MG63 (cell line): ENCODE measurements at regions not wholly inside any gene's neighbourhood (a gene's known extent, or its start where the extent isn't known, plus 50 kb on each side); places are given as distances from the start of the nearest gene placed in this dataset.

Experiments used
- DNase-seq: peaks from one replicate; pipeline ENCODE4 v3.0.0-alpha.2; 2020
- H3K27me3 ChIP-seq: fragments of 250-450 bp; sonication (Bioruptor Pico); 2 replicates; pipeline ENCODE4 v1.5.1; 2020; ENCODE audit warnings: mild to moderate bottlenecking, moderate library complexity
- H3K36me3 ChIP-seq: fragments of 250-450 bp; sonication (Bioruptor Pico); 2 replicates; pipeline ENCODE4 v1.5.1; 2020; ENCODE audit warnings: mild to moderate bottlenecking, moderate library complexity
- H3K4me3 ChIP-seq: fragments of 250-450 bp; sonication (Bioruptor Pico); 2 replicates; pipeline ENCODE4 v1.5.1; 2020; ENCODE audit warnings: mild to moderate bottlenecking, moderate library complexity
- H3K9me3 ChIP-seq: fragments of 250-450 bp; sonication (Bioruptor Pico); 2 replicates; pipeline ENCODE4 v1.5.1; 2020; ENCODE audit warnings: mild to moderate bottlenecking, moderate library complexity

GRCh38 chr14:101369194-101369915 lies 191.9 kb upstream of the DIO3 start:
- no peaks in the 10 kb centered on the region for H3K27me3 ChIP-seq
- H3K4me3 ChIP-seq: no peak overlapping the region
- H3K36me3 ChIP-seq: no peaks in the 10 kb centered on the region
- H3K9me3 ChIP-seq: no peaks in the 10 kb centered on the region
- no peak for DNase-seq

- no peak overlapping the region for H3K4me3 ChIP-seq
- H3K9me3 ChIP-seq: no peaks in the 10 kb centered on the region
- H3K27me3 ChIP-seq: no peaks in the 10 kb centered on the region
- no peak for DNase-seq
- no peaks in the 10 kb centered on the region for H3K36me3 ChIP-seq
These were observed 191.2 kb upstream of the DIO3 start for GRCh38 chr14:101369916-101370592.

GRCh38 chr14:101370593-101371569 lies 190.4 kb upstream of the DIO3 start:
- DNase-seq: no peak
- Histone ChIP-seq H3K4me3 (no peak overlapping the region), H3K36me3 (no peaks in the 10 kb centered on the region), H3K27me3 (no peaks in the 10 kb centered on the region), H3K9me3 (no peaks in the 10 kb centered on the region)

- no peak for DNase-seq
These were observed 189.2 kb upstream of the DIO3 start for GRCh38 chr14:101371799-101372793.

GRCh38 chr14:101372894-101373620 lies 188.2 kb upstream of the DIO3 start:
- Histone ChIP-seq H3K9me3 (no peaks in the 10 kb centered on the region), H3K36me3 (no peaks in the 10 kb centered on the region), H3K4me3 (no peak overlapping the region), H3K27me3 (no peaks in the 10 kb centered on the region)
- no peak for DNase-seq

More at GRCh38 chr14:101371799-101372793, 189.2 kb upstream of the DIO3 start:
- H3K4me3 ChIP-seq: no peak overlapping the region
- H3K36me3 ChIP-seq: no peaks in the 10 kb centered on the region
- no peaks in the 10 kb centered on the region for H3K27me3 ChIP-seq
- no peaks in the 10 kb centered on the region for H3K9me3 ChIP-seq

- no peak for DNase-seq
- Histone ChIP-seq H3K27me3 (no peaks in the 10 kb centered on the region), H3K36me3 (no peaks in the 10 kb centered on the region), H3K9me3 (no peaks in the 10 kb centered on the region), H3K4me3 (no peak overlapping the region)
These were observed 187.5 kb upstream of the DIO3 start for GRCh38 chr14:101373690-101374295.

GRCh38 chr14:101374373-101375338 lies 186.6 kb upstream of the DIO3 start:
- no peak for DNase-seq
- Histone ChIP-seq H3K9me3 (no peaks in the 10 kb centered on the region), H3K4me3 (no peak overlapping the region), H3K36me3 (no peaks in the 10 kb centered on the region), H3K27me3 (no peaks in the 10 kb centered on the region)

- Histone ChIP-seq H3K27me3 (no peaks in the 10 kb centered on the region), H3K4me3 (no peak overlapping the region), H3K36me3 (no peaks in the 10 kb centered on the region), H3K9me3 (no peaks in the 10 kb centered on the region)
- no peak for DNase-seq
These were observed 184.2 kb upstream of the DIO3 start for GRCh38 chr14:101377069-101377468.

GRCh38 chr14:101379842-101380241 lies 181.5 kb upstream of the DIO3 start:
- Histone ChIP-seq H3K36me3 (no peaks in the 10 kb centered on the region), H3K27me3 (no peaks in the 10 kb centered on the region), H3K4me3 (no peak overlapping the region), H3K9me3 (0 out of 2 replicates have a peak, but pooled peaks cover 3% of the 10 kb centered on the region)
- no peak for DNase-seq

- no peak overlapping the region for H3K4me3 ChIP-seq
- no peaks in the 10 kb centered on the region for H3K36me3 ChIP-seq
- H3K9me3 ChIP-seq: 0 out of 2 replicates have a peak, but pooled peaks cover 3% of the 10 kb centered on the region
- no peak for DNase-seq
- H3K27me3 ChIP-seq: no peaks in the 10 kb centered on the region
These were observed 180.8 kb upstream of the DIO3 start for GRCh38 chr14:101380512-101380911.

- Histone ChIP-seq H3K4me3 (no peak overlapping the region), H3K36me3 (no peaks in the 10 kb centered on the region), H3K9me3 (0 out of 2 replicates have a peak, but pooled peaks cover 3% of the 10 kb centered on the region), H3K27me3 (no peaks in the 10 kb centered on the region)
- no peak for DNase-seq
These were observed 180.4 kb upstream of the DIO3 start for GRCh38 chr14:101380940-101381339.

- no peak for DNase-seq
- H3K27me3 ChIP-seq: no peaks in the 10 kb centered on the region
- 0 out of 2 replicates have a peak, but pooled peaks cover 3% of the 10 kb centered on the region for H3K9me3 ChIP-seq
- no peaks in the 10 kb centered on the region for H3K36me3 ChIP-seq
- H3K4me3 ChIP-seq: no peak overlapping the region
These were observed 177.5 kb upstream of the DIO3 start for GRCh38 chr14:101383737-101384338.

GRCh38 chr14:101394374-101394773 lies 166.9 kb upstream of the DIO3 start:
- DNase-seq: no peak
- Histone ChIP-seq H3K36me3 (no peaks in the 10 kb centered on the region), H3K27me3 (no peaks in the 10 kb centered on the region), H3K4me3 (no peak overlapping the region), H3K9me3 (no peaks in the 10 kb centered on the region)

GRCh38 chr14:101395779-101396178 lies 165.5 kb upstream of the DIO3 start:
- no peaks in the 10 kb centered on the region for H3K9me3 ChIP-seq
- H3K4me3 ChIP-seq: no peak overlapping the region
- H3K36me3 ChIP-seq: no peaks in the 10 kb centered on the region
- DNase-seq: no peak
- H3K27me3 ChIP-seq: no peaks in the 10 kb centered on the region
